GM19035 (cell line): ENCODE measurements at regions not wholly inside any gene's neighbourhood (a gene's known extent, or its start where the extent isn't known, plus 50 kb on each side); places are given as distances from the start of the nearest gene placed in this dataset.
A peak's percentile ranks its signal among the peaks of the same experiment; 100 is the strongest.

Source experiments
- ATAC-seq: cut with Tn5 transposase; IDR thresholded peaks from one replicate; pipeline ENCODE4 v1.9.1; 2021; ENCODE audit not compliant: unreplicated experiment

GRCh38 chr12:65546528-65546927, 268.0 kb downstream of the MSRB3 start:
- ATAC-seq: no peak

GRCh38 chr12:65556676-65557437, 267.4 kb upstream of the HMGA2 start:
- peak; percentile 100 for ATAC-seq

- ATAC-seq: no peak
Measured at GRCh38 chr12:65557438-65558181, 266.7 kb upstream of the HMGA2 start.

- ATAC-seq: no peak
Measured at GRCh38 chr12:65560286-65560685, 264.0 kb upstream of the HMGA2 start.

- ATAC-seq: no peak
Measured at GRCh38 chr12:65561798-65562382, 262.4 kb upstream of the HMGA2 start.

GRCh38 chr12:65565601-65566560, 258.4 kb upstream of the HMGA2 start:
- ATAC-seq: no peak

- ATAC-seq: no peak
Measured at GRCh38 chr12:65566751-65567150, 257.5 kb upstream of the HMGA2 start.

GRCh38 chr12:65567820-65568219, 256.5 kb upstream of the HMGA2 start:
- no peak for ATAC-seq

GRCh38 chr12:65568517-65568916, 255.8 kb upstream of the HMGA2 start:
- ATAC-seq: no peak

- ATAC-seq: no peak
Measured at GRCh38 chr12:65570451-65571130, 253.7 kb upstream of the HMGA2 start.

GRCh38 chr12:65574867-65575266, 249.4 kb upstream of the HMGA2 start:
- ATAC-seq: no peak

- ATAC-seq: no peak
Measured at GRCh38 chr12:65584016-65584415, 240.3 kb upstream of the HMGA2 start.

GRCh38 chr12:65585648-65586602, 238.4 kb upstream of the HMGA2 start:
- no peak for ATAC-seq

GRCh38 chr12:65586796-65587195, 237.5 kb upstream of the HMGA2 start:
- ATAC-seq: no peak

GRCh38 chr12:65590318-65590717, 234.0 kb upstream of the HMGA2 start:
- ATAC-seq: no peak

GRCh38 chr12:65592416-65592815, 231.9 kb upstream of the HMGA2 start:
- no peak for ATAC-seq

GRCh38 chr12:65593239-65593701, 231.0 kb upstream of the HMGA2 start:
- ATAC-seq: no peak

- no peak for ATAC-seq
Measured at GRCh38 chr12:65594409-65594808, 229.9 kb upstream of the HMGA2 start.

- no peak for ATAC-seq
Measured at GRCh38 chr12:65595016-65595560, 229.2 kb upstream of the HMGA2 start.
